Neural cell (in vitro differentiated cells): ENCODE measurements at regions not wholly inside any gene's neighbourhood (a gene's known extent, or its start where the extent isn't known, plus 50 kb on each side); places are given as distances from the start of the nearest gene placed in this dataset.
"Not testable (repeated sequence)": the region's sequence is repeated elsewhere in the genome, so short reads cannot be mapped to it uniquely, and the experiment has no call there.

Experiments used
- CTCF ChIP-seq: fragments of 450-650 bp; IDR thresholded peaks from 2 replicates; pipeline ENCODE4 v1.5.1; 2014; ENCODE audit warnings: antibody characterized with exemption, mild to moderate bottlenecking, moderate library complexity; ENCODE audit not compliant: poor library complexity, severe bottlenecking
- EP300 ChIP-seq: fragments of 450-650 bp; conservative IDR thresholded peaks from 2 replicates; pipeline ENCODE4 v1.6.1; 2014; ENCODE audit warnings: antibody characterized with exemption, mild to moderate bottlenecking, moderate library complexity; ENCODE audit not compliant: poor library complexity, severe bottlenecking
- EZH2 ChIP-seq: fragments of 200-600, 300-800 bp; shearing (Covaris generic), sonication (generic); IDR thresholded peaks from 2 replicates; pipeline ENCODE4 v1.6.1; 2014; ENCODE audit warnings: antibody characterized with exemption, low read length, borderline replicate concordance, mild to moderate bottlenecking; ENCODE audit not compliant: insufficient read depth, poor library complexity, severe bottlenecking
- MXI1 ChIP-seq: fragments of 450-650 bp; conservative IDR thresholded peaks from 2 replicates; pipeline ENCODE4 v1.6.1; 2014; ENCODE audit warnings: antibody characterized with exemption, mild to moderate bottlenecking; ENCODE audit not compliant: poor library complexity, severe bottlenecking
- POLR2AphosphoS5 ChIP-seq: IDR thresholded peaks from 2 replicates; pipeline ENCODE4 v1.6.1; 2012
- TAF1 ChIP-seq: IDR thresholded peaks from 2 replicates; pipeline ENCODE4 v1.6.1; 2012; ENCODE audit warnings: low read depth
- TF ChIP-seq, protein P1 (sequence below): IDR thresholded peaks from 2 replicates; pipeline ENCODE4 v1.6.1; 2012; ENCODE audit warnings: borderline replicate concordance

GRCh38 chr9:129550977-129551376, 69.9 kb downstream of the C9orf50 start:
- TF ChIP-seq CTCF, POLR2AphosphoS5, TAF1, EZH2, EP300, MXI1: not testable (repeated sequence)
- TF ChIP-seq, protein P1, sequence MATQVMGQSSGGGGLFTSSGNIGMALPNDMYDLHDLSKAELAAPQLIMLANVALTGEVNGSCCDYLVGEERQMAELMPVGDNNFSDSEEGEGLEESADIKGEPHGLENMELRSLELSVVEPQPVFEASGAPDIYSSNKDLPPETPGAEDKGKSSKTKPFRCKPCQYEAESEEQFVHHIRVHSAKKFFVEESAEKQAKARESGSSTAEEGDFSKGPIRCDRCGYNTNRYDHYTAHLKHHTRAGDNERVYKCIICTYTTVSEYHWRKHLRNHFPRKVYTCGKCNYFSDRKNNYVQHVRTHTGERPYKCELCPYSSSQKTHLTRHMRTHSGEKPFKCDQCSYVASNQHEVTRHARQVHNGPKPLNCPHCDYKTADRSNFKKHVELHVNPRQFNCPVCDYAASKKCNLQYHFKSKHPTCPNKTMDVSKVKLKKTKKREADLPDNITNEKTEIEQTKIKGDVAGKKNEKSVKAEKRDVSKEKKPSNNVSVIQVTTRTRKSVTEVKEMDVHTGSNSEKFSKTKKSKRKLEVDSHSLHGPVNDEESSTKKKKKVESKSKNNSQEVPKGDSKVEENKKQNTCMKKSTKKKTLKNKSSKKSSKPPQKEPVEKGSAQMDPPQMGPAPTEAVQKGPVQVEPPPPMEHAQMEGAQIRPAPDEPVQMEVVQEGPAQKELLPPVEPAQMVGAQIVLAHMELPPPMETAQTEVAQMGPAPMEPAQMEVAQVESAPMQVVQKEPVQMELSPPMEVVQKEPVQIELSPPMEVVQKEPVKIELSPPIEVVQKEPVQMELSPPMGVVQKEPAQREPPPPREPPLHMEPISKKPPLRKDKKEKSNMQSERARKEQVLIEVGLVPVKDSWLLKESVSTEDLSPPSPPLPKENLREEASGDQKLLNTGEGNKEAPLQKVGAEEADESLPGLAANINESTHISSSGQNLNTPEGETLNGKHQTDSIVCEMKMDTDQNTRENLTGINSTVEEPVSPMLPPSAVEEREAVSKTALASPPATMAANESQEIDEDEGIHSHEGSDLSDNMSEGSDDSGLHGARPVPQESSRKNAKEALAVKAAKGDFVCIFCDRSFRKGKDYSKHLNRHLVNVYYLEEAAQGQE: not testable (repeated sequence)
